ENCODE measurements at regions not wholly inside any gene's neighbourhood (a gene's known extent, or its start where the extent isn't known, plus 50 kb on each side); places are given as distances from the start of the nearest gene placed in this dataset.

GRCh38 chr13:107111248-107111647 lies 543.3 kb upstream of the ARGLU1 start:
- Histone ChIP-seq H3K36me3 (ENCODE audit: control insufficient read depth, insufficient read depth, low read length) (no peaks in the 10 kb centered on the region), H3K4me1 (ENCODE audit: control insufficient read depth, insufficient read depth, low read length, poor library complexity, severe bottlenecking) (no peaks in the 10 kb centered on the region), H3K4me3 (ENCODE audit: extremely low read depth, insufficient read depth, low read length, poor library complexity, severe bottlenecking) (no peak overlapping the region), H3K27ac (ENCODE audit: low read depth, low read length, severe bottlenecking) (no peak overlapping the region), H3K9me3 (ENCODE audit: control insufficient read depth, low read length) (peaks cover 9% of the 10 kb centered on the region)
- 80 to 100% methylated on average over 1 of the region's 1 CpG for WGBS, 2 experiments (ENCODE audit: insufficient coverage in 2 of 2)

- no peaks in the 10 kb centered on the region for H3K36me3 ChIP-seq (ENCODE audit: control insufficient read depth, insufficient read depth, low read length)
- H3K27ac ChIP-seq (ENCODE audit: low read depth, low read length, severe bottlenecking): no peak overlapping the region
- no peak overlapping the region for H3K4me3 ChIP-seq (ENCODE audit: extremely low read depth, insufficient read depth, low read length, poor library complexity, severe bottlenecking)
- 80 to 90% methylated on average over 1 to 2 of the region's 2 CpGs for WGBS, 2 experiments (ENCODE audit: insufficient coverage in 2 of 2)
- peaks cover 9% of the 10 kb centered on the region for H3K9me3 ChIP-seq (ENCODE audit: control insufficient read depth, low read length)
- no peaks in the 10 kb centered on the region for H3K4me1 ChIP-seq (ENCODE audit: control insufficient read depth, insufficient read depth, low read length, poor library complexity, severe bottlenecking)
Observed at GRCh38 chr13:107104631-107105030, 536.7 kb upstream of the ARGLU1 start.

- no peak overlapping the region for H3K4me3 ChIP-seq (ENCODE audit: extremely low read depth, insufficient read depth, low read length, poor library complexity, severe bottlenecking)
- no CpG with 5 or more reads among the region's 1 CpG for WGBS, 2 experiments (ENCODE audit: insufficient coverage in 2 of 2)
- H3K36me3 ChIP-seq (ENCODE audit: control insufficient read depth, insufficient read depth, low read length): no peaks in the 10 kb centered on the region
- H3K27ac ChIP-seq (ENCODE audit: low read depth, low read length, severe bottlenecking): no peak overlapping the region
- H3K4me1 ChIP-seq (ENCODE audit: control insufficient read depth, insufficient read depth, low read length, poor library complexity, severe bottlenecking): peaks cover 9% of the 10 kb centered on the region
- H3K9me3 ChIP-seq (ENCODE audit: control insufficient read depth, low read length): no peaks in the 10 kb centered on the region
Observed at GRCh38 chr13:107102676-107103075, 534.7 kb upstream of the ARGLU1 start.

GRCh38 chr13:107099661-107100060 lies 531.7 kb upstream of the ARGLU1 start:
- Histone ChIP-seq H3K27ac (ENCODE audit: low read depth, low read length, severe bottlenecking) (peak overlapping the region; percentile 71), H3K36me3 (ENCODE audit: control insufficient read depth, insufficient read depth, low read length) (no peaks in the 10 kb centered on the region), H3K4me1 (ENCODE audit: control insufficient read depth, insufficient read depth, low read length, poor library complexity, severe bottlenecking) (peaks cover 9% of the 10 kb centered on the region), H3K9me3 (ENCODE audit: control insufficient read depth, low read length) (no peaks in the 10 kb centered on the region), H3K4me3 (ENCODE audit: extremely low read depth, insufficient read depth, low read length, poor library complexity, severe bottlenecking) (no peak overlapping the region)
- WGBS, 2 experiments (ENCODE audit: insufficient coverage in 2 of 2): 82 to 87% methylated on average over 2 to 3 of the region's 3 CpGs

- H3K27ac ChIP-seq (ENCODE audit: low read depth, low read length, severe bottlenecking): no peak overlapping the region
- H3K36me3 ChIP-seq (ENCODE audit: control insufficient read depth, insufficient read depth, low read length): no peaks in the 10 kb centered on the region
- peaks cover 9% of the 10 kb centered on the region for H3K4me1 ChIP-seq (ENCODE audit: control insufficient read depth, insufficient read depth, low read length, poor library complexity, severe bottlenecking)
- H3K9me3 ChIP-seq (ENCODE audit: control insufficient read depth, low read length): no peaks in the 10 kb centered on the region
- 60 to 84% methylated on average over 1 to 5 of the region's 7 CpGs for WGBS, 2 experiments (ENCODE audit: insufficient coverage in 2 of 2)
- no peak overlapping the region for H3K4me3 ChIP-seq (ENCODE audit: extremely low read depth, insufficient read depth, low read length, poor library complexity, severe bottlenecking)
Observed at GRCh38 chr13:107097916-107098315, 530.0 kb upstream of the ARGLU1 start.

- WGBS, 2 experiments (ENCODE audit: insufficient coverage in 2 of 2): 100% methylated on average over 1 of the region's 2 CpGs; no CpG with 5 or more reads in 1 of the 2 experiments
- peaks cover 9% of the 10 kb centered on the region for H3K4me1 ChIP-seq (ENCODE audit: control insufficient read depth, insufficient read depth, low read length, poor library complexity, severe bottlenecking)
- H3K9me3 ChIP-seq (ENCODE audit: control insufficient read depth, low read length): no peaks in the 10 kb centered on the region
- no peaks in the 10 kb centered on the region for H3K36me3 ChIP-seq (ENCODE audit: control insufficient read depth, insufficient read depth, low read length)
- H3K27ac ChIP-seq (ENCODE audit: low read depth, low read length, severe bottlenecking): no peak overlapping the region
- H3K4me3 ChIP-seq (ENCODE audit: extremely low read depth, insufficient read depth, low read length, poor library complexity, severe bottlenecking): no peak overlapping the region
Observed at GRCh38 chr13:107095876-107096275, 527.9 kb upstream of the ARGLU1 start.

GRCh38 chr13:107091861-107092260 lies 523.9 kb upstream of the ARGLU1 start:
- Histone ChIP-seq H3K27ac (ENCODE audit: low read depth, low read length, severe bottlenecking) (no peak overlapping the region), H3K4me1 (ENCODE audit: control insufficient read depth, insufficient read depth, low read length, poor library complexity, severe bottlenecking) (no peaks in the 10 kb centered on the region), H3K9me3 (ENCODE audit: control insufficient read depth, low read length) (no peaks in the 10 kb centered on the region), H3K36me3 (ENCODE audit: control insufficient read depth, insufficient read depth, low read length) (no peaks in the 10 kb centered on the region), H3K4me3 (ENCODE audit: extremely low read depth, insufficient read depth, low read length, poor library complexity, severe bottlenecking) (no peak overlapping the region)
- 85 to 100% methylated on average over 1 of the region's 1 CpG for WGBS, 2 experiments (ENCODE audit: insufficient coverage in 2 of 2)

- H3K4me1 ChIP-seq (ENCODE audit: control insufficient read depth, insufficient read depth, low read length, poor library complexity, severe bottlenecking): no peaks in the 10 kb centered on the region
Observed at GRCh38 chr13:107091428-107091827, 523.5 kb upstream of the ARGLU1 start.

GRCh38 chr13:107088061-107088460 lies 520.1 kb upstream of the ARGLU1 start:
- WGBS, 2 experiments (ENCODE audit: insufficient coverage in 2 of 2): no CpG with 5 or more reads among the region's 1 CpG
- no peaks in the 10 kb centered on the region for H3K36me3 ChIP-seq (ENCODE audit: control insufficient read depth, insufficient read depth, low read length)

More at GRCh38 chr13:107091428-107091827, 523.5 kb upstream of the ARGLU1 start:
- Histone ChIP-seq H3K4me3 (ENCODE audit: extremely low read depth, insufficient read depth, low read length, poor library complexity, severe bottlenecking) (no peak overlapping the region), H3K27ac (ENCODE audit: low read depth, low read length, severe bottlenecking) (no peak overlapping the region), H3K9me3 (ENCODE audit: control insufficient read depth, low read length) (no peaks in the 10 kb centered on the region), H3K36me3 (ENCODE audit: control insufficient read depth, insufficient read depth, low read length) (no peaks in the 10 kb centered on the region)
- WGBS, 2 experiments (ENCODE audit: insufficient coverage in 2 of 2): 80% methylated on average over 1 of the region's 2 CpGs; no CpG with 5 or more reads in 1 of the 2 experiments

GRCh38 chr13:107079423-107080049 lies 511.6 kb upstream of the ARGLU1 start:
- Histone ChIP-seq H3K9me3 (ENCODE audit: control insufficient read depth, low read length) (no peaks in the 10 kb centered on the region), H3K4me3 (ENCODE audit: extremely low read depth, insufficient read depth, low read length, poor library complexity, severe bottlenecking) (no peak overlapping the region), H3K4me1 (ENCODE audit: control insufficient read depth, insufficient read depth, low read length, poor library complexity, severe bottlenecking) (no peaks in the 10 kb centered on the region), H3K36me3 (ENCODE audit: control insufficient read depth, insufficient read depth, low read length) (no peaks in the 10 kb centered on the region), H3K27ac (ENCODE audit: low read depth, low read length, severe bottlenecking) (no peak overlapping the region)
- WGBS, 2 experiments (ENCODE audit: insufficient coverage in 2 of 2): no CpG with 5 or more reads among the region's 1 CpG

More at GRCh38 chr13:107088061-107088460, 520.1 kb upstream of the ARGLU1 start:
- Histone ChIP-seq H3K4me1 (ENCODE audit: control insufficient read depth, insufficient read depth, low read length, poor library complexity, severe bottlenecking) (no peaks in the 10 kb centered on the region), H3K9me3 (ENCODE audit: control insufficient read depth, low read length) (no peaks in the 10 kb centered on the region), H3K4me3 (ENCODE audit: extremely low read depth, insufficient read depth, low read length, poor library complexity, severe bottlenecking) (no peak overlapping the region), H3K27ac (ENCODE audit: low read depth, low read length, severe bottlenecking) (no peak overlapping the region)

GRCh38 chr13:107078229-107078765 lies 510.4 kb upstream of the ARGLU1 start:
- Histone ChIP-seq H3K27ac (ENCODE audit: low read depth, low read length, severe bottlenecking) (no peak overlapping the region), H3K4me1 (ENCODE audit: control insufficient read depth, insufficient read depth, low read length, poor library complexity, severe bottlenecking) (no peaks in the 10 kb centered on the region), H3K4me3 (ENCODE audit: extremely low read depth, insufficient read depth, low read length, poor library complexity, severe bottlenecking) (no peak overlapping the region), H3K36me3 (ENCODE audit: control insufficient read depth, insufficient read depth, low read length) (no peaks in the 10 kb centered on the region), H3K9me3 (ENCODE audit: control insufficient read depth, low read length) (no peaks in the 10 kb centered on the region)
- WGBS, 2 experiments (ENCODE audit: insufficient coverage in 2 of 2): 100% methylated on average over 1 of the region's 6 CpGs; no CpG with 5 or more reads in 1 of the 2 experiments

Measured in mesodermal cell (in vitro differentiated cells).